Activated CD4-positive, alpha-beta T cell treated with anti-CD3 and anti-CD28 coated beads, Interleukin-10, Interleukin-2, amounts not matched to agents 100 ng/mL and 50 ng/mL, durations not matched to agents 16 hours and 8 hours (primary cell): ENCODE measurements at regions not wholly inside any gene's neighbourhood (a gene's known extent, or its start where the extent isn't known, plus 50 kb on each side); places are given as distances from the start of the nearest gene placed in this dataset.

Source experiments
- DNase-seq: peaks from one replicate; pipeline ENCODE4 v3.0.0-alpha.2; 2020

DNA sequence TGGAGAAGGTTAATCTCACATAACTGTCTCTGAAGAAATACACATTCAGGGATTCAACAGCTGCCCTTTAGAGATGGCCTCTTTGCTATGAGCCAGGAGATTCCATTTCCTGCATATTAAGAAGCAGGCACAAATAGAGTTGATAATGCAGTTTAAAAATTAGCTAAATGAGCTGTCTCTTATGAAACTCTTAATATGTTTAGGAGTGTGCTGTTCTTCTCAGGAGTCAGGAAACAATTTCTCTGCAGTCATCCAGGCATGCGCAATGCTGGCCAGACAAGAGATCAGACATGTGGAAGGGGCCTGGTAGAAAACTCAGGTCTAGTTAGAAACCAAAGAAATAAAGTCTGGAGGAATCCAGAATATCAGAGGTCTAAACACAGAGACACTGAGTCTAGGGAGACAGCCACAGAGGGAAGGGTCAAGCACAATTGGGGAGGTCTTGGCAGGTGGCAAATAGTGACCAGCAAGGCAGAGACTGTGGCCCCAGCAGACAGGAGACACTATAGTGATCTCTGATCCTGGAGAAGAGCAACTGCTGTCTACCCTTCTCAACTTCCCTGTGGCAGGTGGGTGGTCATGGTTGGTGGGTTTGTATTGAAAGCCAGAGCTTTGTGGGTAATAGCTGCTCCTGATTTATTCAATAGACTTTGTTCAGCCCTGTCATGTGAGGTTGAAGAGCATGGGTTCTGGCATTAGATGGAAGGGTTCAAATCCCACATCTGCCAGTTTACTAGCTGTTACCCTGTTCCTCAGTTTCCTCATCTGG is 185.8 kb upstream of the RMST start:
- DNase-seq = no peak

DNA sequence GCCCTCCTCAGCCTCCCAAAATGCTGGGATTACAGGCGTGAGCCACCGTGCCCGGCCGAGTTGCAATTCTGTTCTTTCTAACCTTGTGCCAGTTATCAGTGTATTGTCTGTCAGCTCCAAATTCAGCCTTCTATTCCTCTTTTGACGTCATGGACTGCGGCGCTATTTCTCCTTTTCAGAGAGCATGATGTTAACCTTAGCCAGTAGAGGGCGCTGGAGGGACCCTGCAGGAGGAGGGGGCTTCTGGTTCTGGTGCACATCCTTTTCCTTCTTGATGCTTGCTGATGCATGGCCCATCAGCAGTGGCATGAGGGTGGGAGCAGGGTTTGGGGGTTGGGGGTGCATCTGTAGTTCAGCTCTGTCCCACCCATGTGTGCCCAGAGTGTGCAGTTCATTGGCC is 179.3 kb upstream of the RMST start:
- DNase-seq = peak; percentile 4

DNA sequence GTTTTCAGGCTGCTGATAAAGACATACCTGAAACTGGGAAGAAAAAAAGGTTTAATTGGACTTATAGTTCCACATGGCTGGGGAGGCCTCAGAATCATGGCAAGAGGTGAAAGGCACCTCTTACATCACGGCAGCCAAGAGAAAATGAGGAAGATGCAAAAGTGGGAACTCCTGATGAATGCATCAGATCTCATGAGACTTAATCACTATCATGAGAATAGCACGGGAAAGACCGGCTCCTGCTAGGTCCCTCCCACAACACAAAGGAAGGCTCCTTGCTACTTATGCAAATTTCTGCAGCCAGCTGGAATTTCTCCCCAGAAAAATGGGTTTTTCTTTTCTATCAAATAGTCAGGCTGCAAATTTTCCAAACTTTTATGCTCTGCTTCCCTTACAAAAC is 174.1 kb upstream of the RMST start:
- DNase-seq = no peak

DNA sequence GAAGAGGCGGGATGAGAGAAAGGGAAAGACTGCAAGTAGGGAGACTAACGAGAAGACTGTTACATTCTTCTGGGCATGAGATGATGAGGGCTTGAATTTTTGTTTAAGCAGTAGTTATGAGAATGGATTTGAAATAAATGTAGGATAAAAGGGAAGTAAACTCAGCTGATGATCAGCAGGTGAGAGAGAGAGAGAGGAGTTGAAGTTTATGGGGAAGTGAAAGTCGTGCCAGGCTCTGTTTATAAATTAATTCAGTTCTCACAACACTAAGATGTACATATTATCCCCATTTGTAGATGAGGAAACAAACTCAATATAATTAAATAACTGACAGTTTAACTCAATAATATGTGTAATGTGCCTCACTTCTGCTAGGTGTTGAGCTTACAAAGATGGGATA is 170.0 kb upstream of the RMST start:
- DNase-seq = no peak

DNA sequence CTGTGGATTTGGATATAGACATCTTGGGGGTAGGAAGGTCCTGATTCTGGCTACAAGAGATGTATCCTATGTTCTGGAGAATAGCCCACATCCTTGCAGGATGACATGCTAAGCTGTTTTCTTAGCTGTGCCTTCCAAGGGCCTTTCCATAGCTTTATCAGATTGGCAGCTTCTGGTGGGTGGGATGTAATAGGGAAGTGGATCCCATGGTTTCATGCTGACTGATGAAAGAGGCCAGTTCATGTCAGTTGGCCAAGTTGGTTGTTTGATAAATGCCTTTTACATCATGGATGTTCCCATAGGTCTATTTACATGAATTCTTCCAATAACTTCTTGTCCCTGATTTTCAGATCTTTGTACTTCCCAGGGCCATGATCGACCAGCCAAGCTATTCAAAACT is 169.1 kb upstream of the RMST start:
- DNase-seq = no peak

DNA sequence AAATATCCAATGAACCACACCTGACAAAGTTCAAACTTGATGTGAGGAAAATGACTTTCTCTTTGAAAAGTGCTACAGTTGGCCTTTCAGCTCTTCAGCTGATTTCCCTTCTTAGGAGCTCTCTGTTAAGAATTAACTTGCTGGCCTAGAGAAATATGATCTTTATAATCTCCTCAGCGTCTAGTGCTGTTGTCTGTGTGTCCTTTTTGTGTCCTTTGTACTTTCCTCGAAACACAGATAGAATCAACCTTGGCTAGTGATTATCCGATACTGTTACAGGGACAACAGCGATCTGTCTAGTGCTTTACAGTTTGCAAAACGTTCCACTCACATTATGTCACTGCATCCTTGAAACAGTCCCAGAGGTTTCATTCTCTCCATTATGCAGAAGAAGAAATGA is 162.8 kb upstream of the RMST start:
- no peak for DNase-seq

DNA sequence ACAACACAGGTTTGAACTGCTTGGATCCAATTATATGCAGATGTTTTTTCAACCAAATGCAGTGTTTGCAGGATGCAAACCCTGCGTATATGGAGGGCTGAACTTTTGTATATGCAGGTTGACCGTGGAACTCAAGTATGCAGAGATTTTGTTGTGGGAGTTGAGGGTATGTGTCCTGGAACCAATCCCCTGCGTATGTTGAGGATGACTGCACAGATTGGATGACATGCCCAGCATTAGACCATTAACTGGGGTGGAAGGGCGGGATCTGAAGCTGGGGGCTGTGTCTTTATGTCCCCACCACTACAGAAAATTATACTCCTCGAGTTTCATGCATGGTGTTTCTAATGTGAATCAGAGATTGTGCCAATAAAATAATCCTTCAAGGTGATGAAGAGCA is 162.2 kb upstream of the RMST start:
- DNase-seq = no peak

DNA sequence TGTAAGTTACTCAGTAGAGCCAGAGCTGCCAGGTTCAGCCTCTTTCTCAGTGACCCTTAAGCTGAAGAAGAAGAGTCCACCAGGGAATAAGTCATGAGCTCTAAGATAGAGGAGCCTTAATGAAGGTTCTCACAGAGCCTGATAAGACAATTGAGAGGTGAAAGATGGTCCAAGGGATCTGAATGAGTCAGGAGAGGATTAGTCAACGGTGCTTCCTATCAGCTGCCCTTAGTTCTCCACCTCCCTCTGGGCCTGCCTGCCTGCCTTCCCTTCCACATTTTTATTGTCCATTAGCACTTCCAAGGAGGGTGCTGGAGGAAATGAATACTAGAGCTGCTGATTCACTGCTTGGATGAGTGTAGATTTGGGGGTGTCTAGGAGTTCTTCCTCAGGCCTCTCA is 161.7 kb upstream of the RMST start:
- no peak for DNase-seq

DNA sequence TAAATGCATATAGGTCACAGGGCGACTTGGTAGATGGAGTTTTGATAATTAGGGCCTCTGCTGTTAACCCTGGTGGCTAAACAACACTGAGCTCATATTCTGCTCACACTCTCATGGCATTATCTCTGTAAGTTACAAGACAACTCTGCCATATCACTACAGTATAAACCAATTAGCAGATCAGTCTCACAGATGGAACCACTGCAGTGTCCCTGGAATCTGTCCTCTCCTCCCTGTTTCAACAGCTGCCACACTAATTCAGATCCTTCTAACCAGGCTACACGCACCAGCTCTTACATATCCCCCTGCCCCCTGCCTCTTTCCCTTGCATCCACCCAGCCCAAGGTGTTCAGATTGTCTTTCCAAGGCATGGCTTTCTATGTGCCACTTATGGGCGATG is 161.0 kb upstream of the RMST start:
- DNase-seq = no peak

DNA sequence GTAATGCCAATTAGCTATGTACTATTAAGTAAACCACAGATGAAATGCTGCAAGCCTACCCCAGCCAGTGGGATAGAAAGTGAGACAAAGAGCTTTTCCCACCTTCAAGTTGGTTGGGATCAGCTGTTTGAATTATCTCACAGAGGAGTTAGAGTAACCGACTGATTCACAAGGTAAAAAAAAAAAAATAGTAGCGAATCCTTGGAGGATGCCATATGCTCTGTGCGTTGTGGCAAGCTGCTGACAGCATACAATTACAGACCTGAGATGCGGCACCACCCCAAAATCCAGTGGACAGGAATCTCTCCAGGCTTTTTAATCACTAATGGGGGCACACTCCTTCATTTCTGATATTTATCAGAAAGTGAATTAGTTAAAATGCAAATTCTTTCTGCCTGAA is 157.0 kb upstream of the RMST start:
- DNase-seq = no peak

DNA sequence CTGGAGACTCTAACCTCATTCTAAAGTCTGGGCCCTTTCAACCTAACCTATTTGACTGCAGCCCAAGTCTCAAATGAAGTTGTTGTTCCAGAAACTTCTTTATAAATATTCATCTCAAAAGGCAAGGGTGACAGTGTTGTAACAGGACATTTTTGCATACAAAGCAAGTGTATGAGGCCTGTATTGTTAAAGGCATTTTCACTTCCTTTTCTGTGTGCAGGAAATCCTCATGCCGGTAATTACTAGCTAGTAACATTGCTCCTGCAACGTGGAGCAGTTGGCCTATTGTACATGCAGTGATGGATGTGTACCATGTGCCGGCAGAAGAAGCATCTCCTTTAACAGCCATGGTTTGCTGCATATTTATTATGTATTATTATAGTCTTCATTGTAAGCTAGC is 156.5 kb upstream of the RMST start:
- DNase-seq = no peak

DNA sequence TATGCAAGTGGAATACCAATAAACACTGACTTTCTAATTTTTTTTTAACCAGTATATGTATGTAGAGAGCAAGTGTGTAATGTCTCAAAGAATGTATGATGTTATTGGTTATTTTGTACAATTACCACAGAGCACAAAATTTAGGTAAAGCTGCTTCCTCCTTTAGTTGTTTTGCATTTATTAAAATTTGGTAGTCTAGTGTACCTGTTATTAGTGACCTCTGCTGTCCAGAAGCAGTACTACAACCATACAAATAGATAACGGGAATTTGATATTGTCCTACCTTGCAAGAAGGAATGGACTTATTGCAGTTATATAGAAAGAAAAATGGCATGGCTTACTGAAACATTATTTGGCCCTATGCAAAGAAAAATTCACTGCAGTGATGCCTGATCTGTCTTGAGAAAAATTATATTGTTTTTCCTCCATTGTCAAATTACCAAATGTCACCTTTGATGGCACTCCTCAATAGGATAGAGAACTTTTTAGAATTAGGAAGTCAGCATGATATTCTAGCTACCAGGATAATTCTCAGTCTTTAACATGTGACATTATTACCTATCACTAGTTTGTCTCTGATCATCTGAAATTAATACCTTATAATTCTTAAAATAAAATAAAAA is 153.9 kb upstream of the RMST start:
- DNase-seq = peak; percentile 52

DNA sequence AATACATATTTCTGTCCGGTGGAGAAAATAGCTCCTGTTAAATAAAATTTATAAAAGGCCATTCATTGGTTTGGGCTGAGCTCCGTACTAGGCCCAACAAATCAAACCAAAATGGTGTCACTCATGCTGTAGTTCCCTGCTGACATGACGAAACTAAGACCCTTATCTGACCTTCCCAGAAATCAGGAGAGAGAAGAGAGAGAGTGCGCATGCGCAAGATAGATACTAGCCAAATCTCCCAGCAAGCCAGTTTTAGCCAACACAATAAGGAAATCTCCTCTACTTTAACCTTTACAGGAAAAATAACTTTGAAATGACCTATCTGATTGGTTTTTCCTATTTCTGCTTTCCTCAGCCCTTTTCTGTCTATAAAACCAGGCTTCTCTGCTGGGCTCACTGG is 152.7 kb upstream of the RMST start:
- no peak for DNase-seq

DNA sequence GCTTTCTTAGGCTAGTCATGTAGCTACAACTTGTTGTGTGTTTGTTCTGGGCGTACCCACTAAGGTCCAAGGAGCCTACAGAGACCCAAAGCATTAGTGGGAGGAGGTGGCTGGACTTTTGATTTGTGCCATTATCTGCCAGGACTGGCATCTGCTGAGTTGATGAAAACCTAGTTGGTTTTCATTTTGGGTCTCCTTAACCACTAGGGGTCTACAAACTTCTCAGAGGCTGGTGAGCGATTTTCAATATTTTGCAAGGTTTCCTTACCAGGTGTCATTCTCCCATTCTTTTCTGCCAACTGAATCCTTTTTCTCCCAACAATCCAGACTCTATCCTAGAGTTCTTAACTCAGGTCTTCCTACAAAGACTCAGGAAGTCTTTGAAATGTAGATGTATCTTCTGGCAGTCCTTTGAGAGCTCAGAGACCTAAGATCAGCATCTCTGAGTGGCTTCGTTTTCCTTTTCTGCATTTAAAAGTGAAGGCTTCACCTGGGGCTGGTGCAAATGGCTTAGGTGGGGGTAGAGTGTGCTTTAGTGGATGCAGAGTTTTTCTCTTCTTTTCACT is 150.0 kb upstream of the RMST start:
- no peak for DNase-seq

DNA sequence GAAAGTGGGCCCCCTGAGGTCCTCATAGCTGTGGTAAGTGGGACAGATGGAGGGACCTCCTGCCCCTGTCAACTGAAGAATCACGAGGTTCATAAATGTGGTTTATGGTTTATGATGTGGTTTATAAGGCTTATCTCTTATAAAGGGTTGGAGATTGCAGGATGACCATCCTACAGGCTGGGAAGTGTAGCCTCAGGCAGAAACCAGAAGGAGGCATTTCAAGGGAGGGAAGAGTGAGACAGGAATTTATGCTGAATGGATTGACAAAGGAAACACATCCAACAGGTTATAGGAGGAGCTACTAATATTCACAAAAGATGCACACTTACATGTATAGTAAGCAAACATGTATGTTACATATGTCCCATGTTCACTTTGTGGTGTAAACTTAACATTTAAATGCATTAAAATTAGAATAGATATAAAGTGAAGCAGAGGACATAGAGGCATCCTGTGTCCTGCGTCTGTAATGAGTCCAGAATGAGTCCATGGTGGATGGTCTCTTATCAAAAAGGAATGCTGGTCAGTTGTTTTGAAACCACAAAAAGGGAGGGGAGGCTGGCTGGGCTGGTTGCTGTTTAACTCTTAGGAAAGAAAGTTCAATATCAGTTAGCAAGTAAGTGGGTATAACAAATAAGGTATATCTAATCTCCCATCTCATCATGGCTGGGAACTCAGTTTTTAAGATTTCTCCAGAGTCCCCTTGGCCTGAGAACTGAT is 149.0 kb upstream of the RMST start:
- no peak for DNase-seq

DNA sequence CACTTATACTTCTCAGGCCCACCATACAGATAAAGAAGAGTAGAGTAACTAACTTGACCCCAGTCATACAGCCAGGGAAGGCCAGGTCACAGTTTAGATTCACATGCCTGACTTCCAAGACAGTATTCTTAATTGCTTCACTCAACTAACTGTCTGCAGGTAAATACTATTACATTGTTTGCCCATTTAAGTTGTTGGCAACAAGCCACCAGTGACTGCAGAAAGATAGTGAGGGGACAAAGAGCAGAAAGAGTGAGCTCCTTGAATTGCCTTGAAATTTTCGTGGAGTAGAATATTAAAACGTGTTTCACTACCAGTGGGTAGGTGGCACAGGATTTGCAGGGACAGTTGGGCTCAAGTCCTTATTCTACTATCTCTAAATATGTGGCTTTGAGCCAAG is 146.3 kb upstream of the RMST start:
- DNase-seq = no peak

DNA sequence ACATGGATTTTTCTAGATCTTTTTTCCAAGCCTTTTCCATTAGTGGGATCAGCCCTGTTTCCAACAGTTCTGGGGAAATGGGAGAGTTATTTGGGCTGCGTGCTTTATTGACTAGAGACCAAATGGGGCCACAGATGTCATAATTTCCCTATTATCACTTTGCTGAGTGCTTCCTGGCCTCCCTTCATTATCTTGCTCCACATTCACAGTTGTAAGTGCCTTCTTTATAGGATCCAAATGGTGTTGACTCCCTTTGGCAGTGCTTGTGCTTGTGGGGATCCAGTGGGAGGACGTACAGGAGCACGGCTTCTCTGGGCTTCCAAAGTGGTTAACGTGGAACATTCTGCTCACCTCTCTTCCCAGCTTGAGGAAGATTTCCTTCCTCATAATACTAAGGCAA is 141.0 kb upstream of the RMST start:
- no peak for DNase-seq

DNA sequence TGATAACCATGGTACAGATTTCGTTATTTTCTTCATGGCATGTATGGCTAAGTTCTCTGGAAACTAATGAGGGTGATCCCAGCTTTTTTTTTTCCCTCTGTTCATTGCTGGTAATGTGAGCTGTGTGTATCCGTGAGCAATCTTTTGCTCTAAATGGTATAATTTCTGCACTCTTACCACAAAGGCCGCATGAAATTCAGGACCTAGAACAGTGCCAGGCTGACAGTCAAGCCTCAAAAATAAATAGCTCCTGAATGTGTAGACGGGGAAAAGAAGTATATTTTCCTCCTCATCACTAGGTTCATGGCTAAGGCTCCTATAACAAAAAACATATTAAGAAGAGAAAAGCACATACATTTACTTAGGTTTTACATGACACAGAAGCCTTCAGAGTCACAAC is 140.2 kb upstream of the RMST start:
- DNase-seq = no peak

DNA sequence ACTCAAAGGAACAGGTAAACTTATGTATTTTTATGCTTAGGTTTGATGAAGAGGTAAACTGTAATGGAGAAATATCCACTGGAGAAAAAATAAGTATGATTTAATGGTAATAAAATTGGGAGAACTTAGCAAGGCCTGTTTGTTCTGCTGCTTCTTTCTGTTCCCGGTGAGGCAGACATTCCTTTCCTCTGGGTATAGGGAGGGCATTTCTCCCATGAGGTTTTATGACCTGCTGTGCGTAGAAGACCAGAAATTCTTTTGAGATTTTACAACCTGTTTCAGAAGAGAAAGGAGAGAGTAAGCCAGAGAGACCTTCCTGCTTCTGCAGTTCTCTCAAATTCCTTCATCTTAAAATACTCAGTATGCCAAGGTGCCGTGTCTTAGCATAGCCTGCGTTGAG is 139.4 kb upstream of the RMST start:
- no peak for DNase-seq

DNA sequence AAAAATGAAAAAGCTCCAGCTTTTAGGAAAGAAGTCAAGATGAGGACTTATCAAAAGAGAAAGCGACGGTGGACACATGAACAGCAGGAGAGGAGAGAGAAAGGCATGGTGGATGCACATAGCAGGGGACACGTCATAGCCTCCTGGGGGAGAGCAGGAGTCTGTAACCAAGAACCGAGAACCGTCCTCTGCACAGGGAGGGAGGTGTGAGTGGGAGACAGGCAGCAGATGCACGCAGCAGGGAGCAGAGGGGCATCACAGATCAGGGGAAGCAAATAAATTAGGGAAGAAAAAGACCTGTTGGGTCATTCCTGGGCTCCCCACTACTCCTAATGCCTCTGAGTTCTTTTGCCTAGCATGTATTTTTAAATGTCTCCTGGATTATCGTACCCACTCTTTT is 138.1 kb upstream of the RMST start:
- DNase-seq = no peak

DNA sequence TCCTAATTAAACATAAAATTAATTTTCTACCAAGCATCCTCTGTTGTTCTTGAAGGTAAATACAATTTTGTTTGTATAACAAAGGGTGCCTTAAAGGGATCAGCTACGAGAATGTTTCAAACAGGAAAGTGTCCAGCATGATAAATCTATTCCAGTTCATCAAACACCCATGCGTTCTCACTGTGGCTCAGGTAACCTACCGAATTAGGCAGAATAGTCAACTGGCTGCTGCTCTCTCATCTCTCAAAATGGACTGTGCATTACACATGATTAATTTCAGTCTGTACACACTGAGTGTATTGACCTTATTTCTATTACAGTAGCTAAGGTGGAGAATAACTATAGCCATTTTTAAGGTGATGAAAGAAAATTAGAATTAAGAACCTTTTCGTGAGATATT is 127.5 kb upstream of the RMST start:
- DNase-seq = no peak

DNA sequence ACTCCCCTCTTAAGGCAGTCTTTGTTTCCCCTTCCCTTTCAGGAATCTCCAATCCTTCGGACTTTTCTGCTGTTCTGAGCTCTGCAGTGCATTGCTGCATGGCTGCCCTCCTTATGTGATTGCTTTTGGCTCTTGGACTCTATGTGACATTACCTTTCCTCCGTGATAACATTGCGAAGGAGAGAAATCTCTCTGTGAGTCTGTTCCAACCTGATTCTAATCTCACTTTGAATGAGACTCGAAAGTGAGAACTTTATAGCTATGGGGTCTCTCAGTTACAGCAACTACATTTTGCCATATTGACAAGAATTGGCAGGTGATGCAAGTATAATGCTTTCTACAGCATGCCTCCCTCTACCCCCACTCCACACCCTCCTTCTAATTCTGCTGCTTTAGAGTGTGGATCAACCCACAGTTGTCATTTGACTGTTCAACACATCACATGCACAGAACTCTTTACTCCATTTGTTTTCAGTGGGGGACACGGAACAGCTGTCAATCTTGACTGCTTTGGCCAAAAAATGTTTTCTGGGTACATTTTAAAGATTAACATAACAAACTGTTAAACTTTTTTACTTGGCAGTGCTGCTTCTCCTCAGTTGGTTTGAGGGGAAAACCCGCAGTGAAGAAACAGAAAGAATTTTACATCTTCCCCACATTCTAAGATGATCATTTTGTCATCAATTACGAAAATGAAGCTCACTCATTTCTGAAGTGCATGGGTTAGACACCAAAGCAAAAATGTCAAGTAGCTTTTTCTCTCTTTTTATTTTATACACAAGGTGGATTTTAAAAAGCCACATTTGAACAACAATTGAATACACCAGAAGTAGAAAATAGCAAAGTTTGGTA is 125.5 kb upstream of the RMST start:
- DNase-seq = peak; percentile 41

DNA sequence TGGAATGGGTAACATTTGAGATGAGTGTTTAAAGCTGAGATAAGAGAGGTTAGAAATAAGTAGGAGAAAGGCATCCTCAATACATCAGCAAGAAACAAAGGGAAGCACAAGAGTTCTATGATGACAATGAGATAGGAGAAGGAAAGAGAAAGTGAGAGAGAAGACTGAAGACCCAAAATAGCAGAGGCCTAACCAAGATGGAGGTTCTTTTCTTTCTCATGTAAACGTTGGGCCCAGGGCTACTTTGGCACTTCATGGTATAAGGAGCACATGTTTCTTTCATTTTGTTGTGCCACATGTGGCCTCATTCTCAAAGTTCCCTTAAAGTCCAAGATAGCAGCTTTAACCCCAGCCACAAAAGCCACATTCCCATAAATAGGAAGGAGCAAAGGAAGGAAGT is 120.5 kb upstream of the RMST start:
- no peak for DNase-seq
